D721Med (cell line): ENCODE measurements at regions not wholly inside any gene's neighbourhood (a gene's known extent, or its start where the extent isn't known, plus 50 kb on each side); places are given as distances from the start of the nearest gene placed in this dataset.

Source experiments
- DNase-seq: peaks from one replicate; pipeline ENCODE4 v3.0.0; 2011; ENCODE audit warnings: low spot score; ENCODE audit not compliant: insufficient read length
- FAIRE-seq: peaks from 2 replicates; lab custom pipeline; 2011; peaks lifted over from hg19 to GRCh38; lab: Jason Lieb, UNC
- CTCF ChIP-seq: IDR thresholded peaks from 2 replicates; pipeline ENCODE4 v1.5.1; 2012; ENCODE audit warnings: mild to moderate bottlenecking, control low read depth; ENCODE audit not compliant: insufficient read depth; ENCODE audit errors: missing control alignments

- no peak for TF ChIP-seq CTCF
- FAIRE-seq (no peak), DNase-seq (no peak)
Measured at GRCh38 chr3:11718637-11719405, 75.1 kb upstream of the VGLL4 start.

- FAIRE-seq = no peak
- no peak for TF ChIP-seq CTCF
- DNase-seq = no peak
Measured at GRCh38 chr3:11717768-11718636, 74.3 kb upstream of the VGLL4 start.

- no peak for TF ChIP-seq CTCF
- FAIRE-seq = no peak
- DNase-seq = no peak
Measured at GRCh38 chr3:11717301-11717700, 73.6 kb upstream of the VGLL4 start.

- TF ChIP-seq CTCF = no peak
- no peak for DNase-seq
- no peak for FAIRE-seq
Measured at GRCh38 chr3:11716573-11717290, 73.0 kb upstream of the VGLL4 start.

- TF ChIP-seq CTCF = no peak
- no peak for FAIRE-seq
- no peak for DNase-seq
Measured at GRCh38 chr3:11713171-11713570, 69.5 kb upstream of the VGLL4 start.

GRCh38 chr3:11712646-11713045 lies 68.9 kb upstream of the VGLL4 start:
- no peak for TF ChIP-seq CTCF
- FAIRE-seq = no peak
- no peak for DNase-seq
